GM23338 (cell line): ENCODE measurements at regions not wholly inside any gene's neighbourhood (a gene's known extent, or its start where the extent isn't known, plus 50 kb on each side); places are given as distances from the start of the nearest gene placed in this dataset.

ENCODE experiments used
- CREB1 ChIP-seq: fragments of 250-450 bp; sonication (Bioruptor Pico); IDR thresholded peaks from 2 replicates; pipeline ENCODE4 v1.5.0; 2020; ENCODE audit warnings: low read depth, mild to moderate bottlenecking, moderate library complexity
- CTCF ChIP-seq, 2 experiments: fragments of 200-600 bp in 1 of 2; sonication (generic) in 1 of 2; conservative IDR thresholded peaks; 2 replicates each; pipeline versions ENCODE4 v1.5.1 to v1.6.1; 2016 to 2017; ENCODE audit warnings: antibody characterized with exemption in 2 of 2, low read depth in 2 of 2, mild to moderate bottlenecking in 2 of 2, moderate library complexity in 1 of 2
- EZH2 ChIP-seq: fragments of 200-600 bp; sonication (generic); IDR thresholded peaks from one replicate; pipeline ENCODE4 v1.8.0; 2017; ENCODE audit warnings: antibody characterized with exemption, mild to moderate bottlenecking, low read depth; ENCODE audit not compliant: unreplicated experiment
- EZH2phosphoT487 ChIP-seq: fragments of 200-600 bp; sonication (generic); IDR thresholded peaks from one replicate; pipeline ENCODE4 v1.8.1; 2018; ENCODE audit warnings: antibody characterized with exemption; ENCODE audit not compliant: unreplicated experiment
- NANOG ChIP-seq: IDR thresholded peaks from 2 replicates; pipeline ENCODE4 v1.6.1; 2016; ENCODE audit warnings: antibody characterized with exemption, borderline replicate concordance
- POLR2AphosphoS5 ChIP-seq: IDR thresholded peaks from 2 replicates; pipeline ENCODE4 v1.6.1; 2016; ENCODE audit warnings: antibody characterized with exemption, low read depth
- STAT1 ChIP-seq: IDR thresholded peaks from one replicate; pipeline ENCODE4 v1.6.1; 2016; ENCODE audit warnings: antibody characterized with exemption; ENCODE audit not compliant: unreplicated experiment
- ZNF114 ChIP-seq: fragments of 250-450 bp; sonication (Bioruptor Pico); IDR thresholded peaks from 2 replicates; pipeline ENCODE4 v1.5.0; 2020; ENCODE audit warnings: mild to moderate bottlenecking, moderate library complexity
- ZNF331 ChIP-seq: fragments of 250-450 bp; sonication (Bioruptor Pico); IDR thresholded peaks from 2 replicates; pipeline ENCODE4 v1.5.0; 2020; ENCODE audit warnings: low read depth, mild to moderate bottlenecking, moderate library complexity
- TF ChIP-seq, protein P1 (sequence below): IDR thresholded peaks from one replicate; pipeline ENCODE4 v1.6.1; 2018; ENCODE audit warnings: antibody characterized with exemption; ENCODE audit not compliant: unreplicated experiment

- TF ChIP-seq EZH2phosphoT487 (no peak), POLR2AphosphoS5 (no peak), EZH2 (no peak), CREB1 (CRISPR knock-in tag) (no peak), CTCF (conservative IDR thresholded peaks at IDR 0.05; ENCODE audit: low read depth in 2 of 2) (no peak), STAT1 (no peak), ZNF331 (CRISPR knock-in tag) (no peak), ZNF114 (no peak), NANOG (no peak)
- TF ChIP-seq, protein P1, sequence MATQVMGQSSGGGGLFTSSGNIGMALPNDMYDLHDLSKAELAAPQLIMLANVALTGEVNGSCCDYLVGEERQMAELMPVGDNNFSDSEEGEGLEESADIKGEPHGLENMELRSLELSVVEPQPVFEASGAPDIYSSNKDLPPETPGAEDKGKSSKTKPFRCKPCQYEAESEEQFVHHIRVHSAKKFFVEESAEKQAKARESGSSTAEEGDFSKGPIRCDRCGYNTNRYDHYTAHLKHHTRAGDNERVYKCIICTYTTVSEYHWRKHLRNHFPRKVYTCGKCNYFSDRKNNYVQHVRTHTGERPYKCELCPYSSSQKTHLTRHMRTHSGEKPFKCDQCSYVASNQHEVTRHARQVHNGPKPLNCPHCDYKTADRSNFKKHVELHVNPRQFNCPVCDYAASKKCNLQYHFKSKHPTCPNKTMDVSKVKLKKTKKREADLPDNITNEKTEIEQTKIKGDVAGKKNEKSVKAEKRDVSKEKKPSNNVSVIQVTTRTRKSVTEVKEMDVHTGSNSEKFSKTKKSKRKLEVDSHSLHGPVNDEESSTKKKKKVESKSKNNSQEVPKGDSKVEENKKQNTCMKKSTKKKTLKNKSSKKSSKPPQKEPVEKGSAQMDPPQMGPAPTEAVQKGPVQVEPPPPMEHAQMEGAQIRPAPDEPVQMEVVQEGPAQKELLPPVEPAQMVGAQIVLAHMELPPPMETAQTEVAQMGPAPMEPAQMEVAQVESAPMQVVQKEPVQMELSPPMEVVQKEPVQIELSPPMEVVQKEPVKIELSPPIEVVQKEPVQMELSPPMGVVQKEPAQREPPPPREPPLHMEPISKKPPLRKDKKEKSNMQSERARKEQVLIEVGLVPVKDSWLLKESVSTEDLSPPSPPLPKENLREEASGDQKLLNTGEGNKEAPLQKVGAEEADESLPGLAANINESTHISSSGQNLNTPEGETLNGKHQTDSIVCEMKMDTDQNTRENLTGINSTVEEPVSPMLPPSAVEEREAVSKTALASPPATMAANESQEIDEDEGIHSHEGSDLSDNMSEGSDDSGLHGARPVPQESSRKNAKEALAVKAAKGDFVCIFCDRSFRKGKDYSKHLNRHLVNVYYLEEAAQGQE, result no peak
Measured at GRCh38 chr3:163809540-163809993, 1268.7 kb downstream of the SI start.
